ENCODE measurements at regions not wholly inside any gene's neighbourhood (a gene's known extent, or its start where the extent isn't known, plus 50 kb on each side); places are given as distances from the start of the nearest gene placed in this dataset.
A peak's percentile ranks its signal among the peaks of the same experiment; 100 is the strongest.

DNA sequence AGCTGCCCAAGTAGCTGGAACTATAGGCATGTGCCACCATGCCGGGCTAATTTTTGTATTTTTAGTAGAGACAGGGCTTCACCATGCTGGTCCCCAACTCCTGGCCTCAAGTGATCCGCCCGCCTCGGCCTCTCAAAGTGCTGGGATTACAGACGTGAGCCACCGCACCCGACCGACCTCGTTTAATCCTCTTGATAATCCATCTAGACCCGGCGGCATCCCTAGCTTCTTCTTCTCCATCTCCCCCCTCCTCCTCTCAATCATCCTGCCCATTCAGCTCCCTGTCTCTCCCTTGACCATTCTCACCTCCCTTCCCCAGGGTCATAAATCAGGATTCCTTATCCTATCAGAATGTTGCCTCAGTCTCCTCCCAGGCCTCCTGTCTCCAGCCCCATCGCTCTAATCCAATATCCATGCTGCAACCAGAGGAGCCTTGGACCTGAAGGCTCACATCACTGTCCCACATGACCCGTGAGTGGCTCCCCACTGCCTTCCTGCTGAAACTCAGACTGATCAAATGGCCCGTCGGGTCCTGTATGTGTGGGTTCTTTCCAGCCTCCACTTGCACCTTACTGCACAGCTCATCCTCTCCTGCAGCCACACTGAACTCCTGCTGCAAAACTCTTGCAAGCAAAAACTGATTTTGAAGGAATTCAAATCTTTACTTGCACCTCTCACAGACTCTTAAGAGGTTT, 74.1 kb upstream of the CDH5 start:
- DNase-seq (no peak), ATAC-seq (ENCODE audit: low FRiP score) (no peak)
- WGBS, 2 donors, result 89 to 92% methylated on average over 15 of the region's 15 CpGs
- no peaks in the 10 kb centered on the region for H3K27me3 ChIP-seq (ENCODE audit: control insufficient read depth in 1 of 2, insufficient read depth in 2 of 2, low read length in 1 of 2)
- H3K4me3 ChIP-seq (ENCODE audit: low read length in 2 of 2), result no peak overlapping the region
- no peak overlapping the region for H3K27ac ChIP-seq (ENCODE audit: low read depth in 1 of 2, low read length in 2 of 2)
- H3K36me3 ChIP-seq (ENCODE audit: control insufficient read depth in 1 of 2, insufficient read depth in 2 of 2, low read length in 1 of 2), result no peaks in the 10 kb centered on the region
- H3K4me1 ChIP-seq (ENCODE audit: control insufficient read depth in 1 of 2, insufficient read depth in 2 of 2, low read length in 2 of 2), result no peaks in the 10 kb centered on the region
- intact Hi-C loops (cut with DNase I), result no loop called here
- H3K9me3 ChIP-seq (ENCODE audit: control insufficient read depth, low read length), result no peaks in the 10 kb centered on the region

DNA sequence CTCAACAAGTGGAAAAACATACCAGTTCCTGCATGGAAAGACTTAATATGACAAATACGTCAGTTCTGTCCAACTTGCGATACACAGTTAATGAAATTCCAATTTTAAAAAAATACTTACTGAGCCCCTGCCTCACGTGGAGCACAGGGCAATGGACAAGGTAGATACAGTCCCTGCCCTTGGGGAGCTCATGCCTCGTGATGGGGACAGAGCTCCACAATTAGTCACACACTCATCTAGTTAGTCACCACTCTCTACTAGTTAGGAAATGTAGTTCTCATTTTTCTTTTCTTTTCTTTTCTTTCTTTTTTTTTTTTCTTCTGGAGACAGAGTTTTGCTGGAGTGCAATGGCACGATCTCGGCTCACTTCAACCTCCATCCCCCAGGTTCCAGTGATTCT, 74.7 kb upstream of the CDH5 start:
- no peak for ATAC-seq (ENCODE audit: low FRiP score)
- H3K9me3 ChIP-seq (ENCODE audit: control insufficient read depth, low read length), result no peaks in the 10 kb centered on the region
- intact Hi-C loops (cut with DNase I), result no loop called here
- no peaks in the 10 kb centered on the region for H3K36me3 ChIP-seq (ENCODE audit: control insufficient read depth in 1 of 2, insufficient read depth in 2 of 2, low read length in 1 of 2)
- H3K4me1 ChIP-seq (ENCODE audit: control insufficient read depth in 1 of 2, insufficient read depth in 2 of 2, low read length in 2 of 2), result no peaks in the 10 kb centered on the region
- H3K27ac ChIP-seq (ENCODE audit: low read depth in 1 of 2, low read length in 2 of 2), result no peak overlapping the region
- DNase-seq, result no peak
- no peaks in the 10 kb centered on the region for H3K27me3 ChIP-seq (ENCODE audit: control insufficient read depth in 1 of 2, insufficient read depth in 2 of 2, low read length in 1 of 2)
- H3K4me3 ChIP-seq (ENCODE audit: low read length in 2 of 2), result no peak overlapping the region
- WGBS, 2 donors, result 83 to 84% methylated on average over 6 of the region's 6 CpGs

DNA sequence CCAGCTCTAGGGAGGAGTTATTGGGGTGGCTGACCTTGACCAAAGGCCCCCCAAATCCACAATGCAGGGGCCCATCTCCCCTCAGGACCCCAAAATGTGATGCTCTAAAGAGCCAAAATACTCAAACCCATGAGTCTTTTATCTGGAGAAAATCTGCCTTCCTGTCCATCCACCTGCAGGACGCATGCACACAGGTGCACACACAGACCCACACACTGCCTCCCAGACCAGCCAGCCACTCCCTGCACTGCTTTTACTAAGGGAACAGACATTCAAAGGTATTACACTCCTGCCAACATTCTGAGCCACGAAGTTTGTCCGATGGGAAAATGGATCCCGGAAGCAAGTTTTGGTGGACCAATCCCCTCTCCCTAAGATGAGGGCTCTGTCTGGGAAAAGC, 76.1 kb upstream of the CDH5 start:
- ATAC-seq (ENCODE audit: low FRiP score) (no peak), DNase-seq (no peak)
- Histone ChIP-seq H3K9me3 (ENCODE audit: control insufficient read depth, low read length) (no peaks in the 10 kb centered on the region), H3K36me3 (ENCODE audit: control insufficient read depth in 1 of 2, insufficient read depth in 2 of 2, low read length in 1 of 2) (no peaks in the 10 kb centered on the region), H3K27ac (ENCODE audit: low read depth in 1 of 2, low read length in 2 of 2) (no peak overlapping the region), H3K27me3 (ENCODE audit: control insufficient read depth in 1 of 2, insufficient read depth in 2 of 2, low read length in 1 of 2) (no peaks in the 10 kb centered on the region), H3K4me3 (ENCODE audit: low read length in 2 of 2) (no peak overlapping the region), H3K4me1 (ENCODE audit: control insufficient read depth in 1 of 2, insufficient read depth in 2 of 2, low read length in 2 of 2) (no peaks in the 10 kb centered on the region)
- intact Hi-C loops (cut with DNase I), result no loop called here
- 92 to 95% methylated on average over 4 of the region's 4 CpGs for WGBS, 2 donors

DNA sequence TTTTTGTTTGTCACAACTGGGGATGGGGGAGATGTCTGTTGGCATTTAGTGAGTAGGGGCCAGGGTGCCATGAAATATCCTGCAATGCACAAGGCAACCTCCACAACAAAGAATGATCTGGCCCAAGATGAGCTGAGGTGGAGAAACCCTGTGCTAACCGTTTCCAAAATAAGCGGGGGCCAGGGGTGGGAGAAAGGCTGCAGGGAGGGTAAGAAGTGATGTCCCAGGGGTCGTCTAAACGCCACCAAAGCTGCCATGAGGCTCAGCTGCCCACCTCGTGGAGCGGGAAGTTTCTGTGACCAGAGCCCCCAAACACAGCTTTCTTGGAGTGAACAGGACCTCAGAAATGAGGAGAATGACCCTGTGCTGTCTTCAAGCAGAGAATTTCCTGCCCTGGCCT, 76.5 kb upstream of the CDH5 start:
- Histone ChIP-seq H3K27me3 (ENCODE audit: control insufficient read depth in 1 of 2, insufficient read depth in 2 of 2, low read length in 1 of 2) (no peaks in the 10 kb centered on the region), H3K4me3 (ENCODE audit: low read length in 2 of 2) (no peak overlapping the region), H3K27ac (ENCODE audit: low read depth in 1 of 2, low read length in 2 of 2) (no peak overlapping the region), H3K9me3 (ENCODE audit: control insufficient read depth, low read length) (no peaks in the 10 kb centered on the region), H3K36me3 (ENCODE audit: control insufficient read depth in 1 of 2, insufficient read depth in 2 of 2, low read length in 1 of 2) (no peaks in the 10 kb centered on the region), H3K4me1 (ENCODE audit: control insufficient read depth in 1 of 2, insufficient read depth in 2 of 2, low read length in 2 of 2) (no peaks in the 10 kb centered on the region)
- ATAC-seq (ENCODE audit: low FRiP score) (no peak), DNase-seq (no peak)
- intact Hi-C loops (cut with DNase I), result no loop called here
- WGBS, 2 donors, result 82 to 90% methylated on average over 6 of the region's 6 CpGs

DNA sequence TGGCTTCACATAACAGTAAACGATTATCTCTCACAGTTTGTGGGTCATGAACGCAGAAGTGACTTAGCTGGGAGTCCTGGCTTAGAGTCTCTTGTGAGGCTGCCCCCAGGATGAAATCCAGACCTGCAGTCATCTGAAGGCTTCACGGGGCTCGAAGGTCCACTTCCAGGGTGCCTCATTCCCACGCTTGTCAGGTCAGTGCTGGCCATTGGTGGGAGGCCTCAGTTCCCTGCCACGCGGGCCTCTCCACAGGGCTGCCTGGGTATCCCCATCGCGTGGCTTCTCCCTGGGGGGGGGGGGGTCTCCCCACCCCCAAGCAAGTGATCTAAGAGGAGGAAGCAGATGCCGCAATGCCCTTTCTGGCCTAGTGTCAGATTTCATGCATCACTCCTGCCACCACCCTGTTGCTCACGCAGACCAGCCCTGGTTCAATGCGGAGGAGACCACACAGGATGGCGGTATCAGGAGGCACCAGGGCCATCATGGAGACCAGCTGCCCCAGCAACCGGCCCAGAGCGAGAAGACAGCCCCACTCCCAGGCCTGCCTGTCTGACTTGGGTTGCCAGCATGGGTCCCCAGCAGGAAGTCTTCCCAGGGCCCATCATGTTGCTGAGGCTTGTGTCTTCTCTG, 77.3 kb upstream of the CDH5 start:
- intact Hi-C loops (cut with DNase I), result no loop called here
- 91 to 95% methylated on average over 15 of the region's 15 CpGs for WGBS, 2 donors
- no peak for DNase-seq
- H3K4me3 ChIP-seq (ENCODE audit: low read length in 2 of 2), result no peak overlapping the region
- no peaks in the 10 kb centered on the region for H3K36me3 ChIP-seq (ENCODE audit: control insufficient read depth in 1 of 2, insufficient read depth in 2 of 2, low read length in 1 of 2)
- no peaks in the 10 kb centered on the region for H3K27me3 ChIP-seq (ENCODE audit: control insufficient read depth in 1 of 2, insufficient read depth in 2 of 2, low read length in 1 of 2)
- no peaks in the 10 kb centered on the region for H3K9me3 ChIP-seq (ENCODE audit: control insufficient read depth, low read length)
- no peak overlapping the region for H3K27ac ChIP-seq (ENCODE audit: low read depth in 1 of 2, low read length in 2 of 2)
- ATAC-seq (ENCODE audit: low FRiP score), result peak; percentile 19
- H3K4me1 ChIP-seq (ENCODE audit: control insufficient read depth in 1 of 2, insufficient read depth in 2 of 2, low read length in 2 of 2), result no peaks in the 10 kb centered on the region

GRCh38 chr16:66287926-66288325, 78.6 kb upstream of the CDH5 start:
- Histone ChIP-seq H3K4me1 (ENCODE audit: control insufficient read depth in 1 of 2, insufficient read depth in 2 of 2, low read length in 2 of 2) (no peaks in the 10 kb centered on the region), H3K27ac (ENCODE audit: low read depth in 1 of 2, low read length in 2 of 2) (no peak overlapping the region), H3K36me3 (ENCODE audit: control insufficient read depth in 1 of 2, insufficient read depth in 2 of 2, low read length in 1 of 2) (no peaks in the 10 kb centered on the region), H3K9me3 (ENCODE audit: control insufficient read depth, low read length) (no peaks in the 10 kb centered on the region), H3K4me3 (ENCODE audit: low read length in 2 of 2) (no peak overlapping the region), H3K27me3 (ENCODE audit: control insufficient read depth in 1 of 2, insufficient read depth in 2 of 2, low read length in 1 of 2) (no peaks in the 10 kb centered on the region)
- ATAC-seq (ENCODE audit: low FRiP score), result no peak
- 94 to 98% methylated on average over 2 of the region's 2 CpGs for WGBS, 2 donors
- intact Hi-C loops (cut with DNase I), result no loop called here
- no peak for DNase-seq

GRCh38 chr16:66287416-66287815, 79.1 kb upstream of the CDH5 start:
- no peak overlapping the region for H3K4me3 ChIP-seq (ENCODE audit: low read length in 2 of 2)
- H3K27ac ChIP-seq (ENCODE audit: low read depth in 1 of 2, low read length in 2 of 2), result no peak overlapping the region
- DNase-seq (no peak), ATAC-seq (ENCODE audit: low FRiP score) (no peak)
- H3K9me3 ChIP-seq (ENCODE audit: control insufficient read depth, low read length), result no peaks in the 10 kb centered on the region
- H3K27me3 ChIP-seq (ENCODE audit: control insufficient read depth in 1 of 2, insufficient read depth in 2 of 2, low read length in 1 of 2), result no peaks in the 10 kb centered on the region
- WGBS, 2 donors, result 58 to 71% methylated on average over 2 of the region's 2 CpGs
- intact Hi-C loops (cut with DNase I), result no loop called here
- no peaks in the 10 kb centered on the region for H3K4me1 ChIP-seq (ENCODE audit: control insufficient read depth in 1 of 2, insufficient read depth in 2 of 2, low read length in 2 of 2)
- H3K36me3 ChIP-seq (ENCODE audit: control insufficient read depth in 1 of 2, insufficient read depth in 2 of 2, low read length in 1 of 2), result no peaks in the 10 kb centered on the region

GRCh38 chr16:66286527-66286926, 80.0 kb upstream of the CDH5 start:
- WGBS, 2 donors, result 93 to 96% methylated on average over 9 of the region's 9 CpGs
- H3K9me3 ChIP-seq (ENCODE audit: control insufficient read depth, low read length), result no peaks in the 10 kb centered on the region
- H3K36me3 ChIP-seq (ENCODE audit: control insufficient read depth in 1 of 2, insufficient read depth in 2 of 2, low read length in 1 of 2), result no peaks in the 10 kb centered on the region
- intact Hi-C loops (cut with DNase I), result no loop called here
- DNase-seq (no peak), ATAC-seq (ENCODE audit: low FRiP score) (no peak)
- H3K27me3 ChIP-seq (ENCODE audit: control insufficient read depth in 1 of 2, insufficient read depth in 2 of 2, low read length in 1 of 2), result no peaks in the 10 kb centered on the region
- H3K27ac ChIP-seq (ENCODE audit: low read depth in 1 of 2, low read length in 2 of 2), result no peak overlapping the region
- H3K4me3 ChIP-seq (ENCODE audit: low read length in 2 of 2), result no peak overlapping the region
- H3K4me1 ChIP-seq (ENCODE audit: control insufficient read depth in 1 of 2, insufficient read depth in 2 of 2, low read length in 2 of 2), result no peaks in the 10 kb centered on the region

GRCh38 chr16:66278604-66279262, 87.8 kb upstream of the CDH5 start:
- Histone ChIP-seq H3K4me3 (ENCODE audit: low read length in 2 of 2) (no peak overlapping the region), H3K4me1 (ENCODE audit: control insufficient read depth in 1 of 2, insufficient read depth in 2 of 2, low read length in 2 of 2) (no peaks in the 10 kb centered on the region), H3K9me3 (ENCODE audit: control insufficient read depth, low read length) (no peaks in the 10 kb centered on the region), H3K27me3 (ENCODE audit: control insufficient read depth in 1 of 2, insufficient read depth in 2 of 2, low read length in 1 of 2) (no peaks in the 10 kb centered on the region), H3K27ac (ENCODE audit: low read depth in 1 of 2, low read length in 2 of 2) (no peak overlapping the region), H3K36me3 (ENCODE audit: control insufficient read depth in 1 of 2, insufficient read depth in 2 of 2, low read length in 1 of 2) (no peaks in the 10 kb centered on the region)
- intact Hi-C loops (cut with DNase I), result no loop called here
- 95 to 96% methylated on average over 1 of the region's 1 CpG for WGBS, 2 donors
- ATAC-seq (ENCODE audit: low FRiP score) (no peak), DNase-seq (no peak)
